ENCODE measurements at regions not wholly inside any gene's neighbourhood (a gene's known extent, or its start where the extent isn't known, plus 50 kb on each side); places are given as distances from the start of the nearest gene placed in this dataset.

DNA sequence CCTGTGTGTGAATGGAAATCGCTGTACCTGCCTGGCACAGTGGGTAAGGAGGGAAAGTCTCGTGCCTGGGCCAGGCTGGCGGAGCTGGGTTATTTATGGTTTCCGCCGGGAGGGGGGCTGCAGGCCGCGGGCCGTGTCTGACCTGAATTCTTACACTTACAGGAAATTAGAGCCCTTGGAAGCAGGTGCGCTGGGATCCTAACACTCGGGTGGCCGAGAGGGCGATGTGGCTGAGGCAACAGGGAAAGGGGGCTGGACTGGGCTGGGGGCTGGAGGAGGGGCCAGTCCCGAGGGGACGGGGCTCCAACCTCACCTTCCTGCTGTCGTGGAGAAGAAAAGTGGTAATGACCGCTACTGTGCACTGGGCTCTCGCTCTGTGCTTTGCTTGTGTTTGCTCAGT lies 109.4 kb upstream of the WNT4 start:
- TF ChIP-seq, protein P1, sequence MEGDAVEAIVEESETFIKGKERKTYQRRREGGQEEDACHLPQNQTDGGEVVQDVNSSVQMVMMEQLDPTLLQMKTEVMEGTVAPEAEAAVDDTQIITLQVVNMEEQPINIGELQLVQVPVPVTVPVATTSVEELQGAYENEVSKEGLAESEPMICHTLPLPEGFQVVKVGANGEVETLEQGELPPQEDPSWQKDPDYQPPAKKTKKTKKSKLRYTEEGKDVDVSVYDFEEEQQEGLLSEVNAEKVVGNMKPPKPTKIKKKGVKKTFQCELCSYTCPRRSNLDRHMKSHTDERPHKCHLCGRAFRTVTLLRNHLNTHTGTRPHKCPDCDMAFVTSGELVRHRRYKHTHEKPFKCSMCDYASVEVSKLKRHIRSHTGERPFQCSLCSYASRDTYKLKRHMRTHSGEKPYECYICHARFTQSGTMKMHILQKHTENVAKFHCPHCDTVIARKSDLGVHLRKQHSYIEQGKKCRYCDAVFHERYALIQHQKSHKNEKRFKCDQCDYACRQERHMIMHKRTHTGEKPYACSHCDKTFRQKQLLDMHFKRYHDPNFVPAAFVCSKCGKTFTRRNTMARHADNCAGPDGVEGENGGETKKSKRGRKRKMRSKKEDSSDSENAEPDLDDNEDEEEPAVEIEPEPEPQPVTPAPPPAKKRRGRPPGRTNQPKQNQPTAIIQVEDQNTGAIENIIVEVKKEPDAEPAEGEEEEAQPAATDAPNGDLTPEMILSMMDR (IDR thresholded peaks at IDR 0.05) = no peak
- TF ChIP-seq EZH2 (IDR thresholded peaks at IDR 0.05; ENCODE audit: borderline replicate concordance, insufficient read depth, low read depth, low read length, poor library complexity, severe bottlenecking) = no peak
